Brain microvascular endothelial cell (primary cell): ENCODE measurements at regions not wholly inside any gene's neighbourhood (a gene's known extent, or its start where the extent isn't known, plus 50 kb on each side); places are given as distances from the start of the nearest gene placed in this dataset.

Experiments
- DNase-seq: peaks from one replicate; pipeline ENCODE4 v3.0.0-alpha.2; 2020
- H3K27ac ChIP-seq: fragments of 250-450 bp; sonication (Bioruptor Pico); 2 replicates; pipeline ENCODE4 v1.5.1; 2020; ENCODE audit warnings: mild to moderate bottlenecking, moderate library complexity
- H3K27me3 ChIP-seq: fragments of 250-450 bp; sonication (Bioruptor Pico); replicated peaks from 2 replicates; pipeline ENCODE4 v1.5.1; 2020; ENCODE audit warnings: mild to moderate bottlenecking
- H3K36me3 ChIP-seq: fragments of 250-450 bp; sonication (Bioruptor Pico); replicated peaks from 2 replicates; pipeline ENCODE4 v1.5.1; 2020; ENCODE audit warnings: mild to moderate bottlenecking
- H3K4me3 ChIP-seq: 2 replicates; pipeline ENCODE4 v1.5.1; 2011; ENCODE audit warnings: low read depth, mild to moderate bottlenecking, control low read depth, low read length, moderate library complexity
- in situ Hi-C: cut with HindIII; loops from 2 replicates; pipeline ENCODE4 v1.10.0; 2017; ENCODE audit warnings: low sequenced_read_pairs, low pct_ligation_motif_present
- TF ChIP-seq, protein P1 (sequence below): IDR thresholded peaks from 2 replicates; pipeline ENCODE4 v1.5.1; 2011; ENCODE audit warnings: low read depth, mild to moderate bottlenecking, moderate library complexity, low read length, control low read depth, inconsistent platforms; ENCODE audit errors: missing control alignments

- Histone ChIP-seq H3K4me3 (no peak overlapping the region), H3K27ac (no peak overlapping the region), H3K27me3 (no peaks in the 10 kb centered on the region), H3K36me3 (no peaks in the 10 kb centered on the region)
- no peak for DNase-seq
- TF ChIP-seq, protein P1, sequence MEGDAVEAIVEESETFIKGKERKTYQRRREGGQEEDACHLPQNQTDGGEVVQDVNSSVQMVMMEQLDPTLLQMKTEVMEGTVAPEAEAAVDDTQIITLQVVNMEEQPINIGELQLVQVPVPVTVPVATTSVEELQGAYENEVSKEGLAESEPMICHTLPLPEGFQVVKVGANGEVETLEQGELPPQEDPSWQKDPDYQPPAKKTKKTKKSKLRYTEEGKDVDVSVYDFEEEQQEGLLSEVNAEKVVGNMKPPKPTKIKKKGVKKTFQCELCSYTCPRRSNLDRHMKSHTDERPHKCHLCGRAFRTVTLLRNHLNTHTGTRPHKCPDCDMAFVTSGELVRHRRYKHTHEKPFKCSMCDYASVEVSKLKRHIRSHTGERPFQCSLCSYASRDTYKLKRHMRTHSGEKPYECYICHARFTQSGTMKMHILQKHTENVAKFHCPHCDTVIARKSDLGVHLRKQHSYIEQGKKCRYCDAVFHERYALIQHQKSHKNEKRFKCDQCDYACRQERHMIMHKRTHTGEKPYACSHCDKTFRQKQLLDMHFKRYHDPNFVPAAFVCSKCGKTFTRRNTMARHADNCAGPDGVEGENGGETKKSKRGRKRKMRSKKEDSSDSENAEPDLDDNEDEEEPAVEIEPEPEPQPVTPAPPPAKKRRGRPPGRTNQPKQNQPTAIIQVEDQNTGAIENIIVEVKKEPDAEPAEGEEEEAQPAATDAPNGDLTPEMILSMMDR = no peak
- in situ Hi-C loops = no loop called here
Measured at GRCh38 chr2:228268301-228268700, 86.8 kb upstream of the SPHKAP start.

DNA sequence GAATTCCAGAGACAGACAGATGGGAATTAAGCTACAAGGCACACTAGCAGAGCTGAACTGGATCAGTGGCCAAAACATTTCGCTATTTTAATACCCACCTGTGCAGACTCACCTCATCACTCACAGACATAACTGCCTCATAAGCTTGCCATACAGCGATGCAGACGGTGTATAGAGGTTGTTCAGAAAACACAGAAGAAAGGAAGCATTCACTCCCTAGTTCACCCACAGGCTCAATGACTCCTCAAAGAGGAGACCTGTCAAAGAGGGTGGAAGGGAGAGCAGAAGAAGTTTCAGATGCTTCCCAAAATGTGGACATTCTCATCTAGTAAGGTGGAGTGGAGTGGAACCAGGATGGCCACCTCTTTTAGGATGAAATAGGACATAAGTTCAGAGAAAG lies 81.7 kb upstream of the SPHKAP start:
- no peak overlapping the region for H3K4me3 ChIP-seq
- no peaks in the 10 kb centered on the region for H3K36me3 ChIP-seq
- in situ Hi-C loops = no loop called here
- DNase-seq = no peak
- H3K27ac ChIP-seq = no peak overlapping the region
- TF ChIP-seq, protein P1 = no peak
- H3K27me3 ChIP-seq = no peaks in the 10 kb centered on the region

GRCh38 chr2:228261546-228261945 lies 80.1 kb upstream of the SPHKAP start:
- no peak for DNase-seq
- H3K36me3 ChIP-seq = no peaks in the 10 kb centered on the region
- TF ChIP-seq, protein P1 = no peak
- no peak overlapping the region for H3K4me3 ChIP-seq
- H3K27ac ChIP-seq = no peak overlapping the region
- in situ Hi-C loops = no loop called here
- no peaks in the 10 kb centered on the region for H3K27me3 ChIP-seq

DNA sequence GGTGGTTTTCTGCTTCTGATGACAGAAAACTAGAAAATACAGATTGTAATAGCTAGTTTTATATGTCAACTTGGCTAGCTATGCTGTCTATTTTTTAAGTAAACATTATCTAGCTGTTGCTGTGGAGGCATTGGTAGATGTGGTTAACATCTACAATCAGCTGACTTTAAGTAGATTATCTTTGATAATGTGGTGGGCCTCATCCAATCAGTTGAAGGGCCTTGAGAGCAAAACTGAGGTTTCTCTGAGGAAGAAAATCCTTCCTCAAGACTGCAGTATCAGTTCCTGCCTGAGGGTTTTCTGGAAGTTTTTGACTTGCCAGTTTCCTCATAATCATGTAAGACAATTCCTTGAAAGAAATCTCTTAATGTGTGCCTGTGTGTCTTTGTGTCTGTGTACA lies 75.9 kb upstream of the SPHKAP start:
- in situ Hi-C loops = no loop called here
- H3K4me3 ChIP-seq = no peak overlapping the region
- TF ChIP-seq, protein P1 = no peak
- H3K36me3 ChIP-seq = no peaks in the 10 kb centered on the region
- DNase-seq = no peak
- H3K27me3 ChIP-seq = no peaks in the 10 kb centered on the region
- H3K27ac ChIP-seq = no peak overlapping the region

DNA sequence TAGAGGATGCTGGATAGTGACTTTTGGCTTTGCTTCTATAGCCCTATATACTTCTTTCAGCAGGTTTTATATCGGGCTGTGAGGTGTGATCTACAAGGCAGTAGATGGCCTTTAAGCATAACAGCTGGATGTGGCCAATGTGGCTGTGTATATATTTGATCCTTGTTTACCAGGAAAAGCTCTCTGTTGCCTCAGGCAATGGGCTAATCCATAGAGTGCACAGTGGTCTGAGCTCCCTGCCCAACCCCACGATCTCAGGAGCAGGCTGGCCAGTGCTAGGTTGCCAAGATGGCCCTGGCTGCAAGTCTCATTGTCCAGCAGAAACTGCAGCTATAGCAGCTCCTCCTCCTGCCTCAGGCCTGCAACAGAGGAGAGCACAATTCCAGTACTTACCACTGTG lies 72.3 kb upstream of the SPHKAP start:
- TF ChIP-seq, protein P1 = no peak
- no peaks in the 10 kb centered on the region for H3K36me3 ChIP-seq
- no peak overlapping the region for H3K27ac ChIP-seq
- in situ Hi-C loops = no loop called here
- DNase-seq = no peak
- no peak overlapping the region for H3K4me3 ChIP-seq
- H3K27me3 ChIP-seq = no peaks in the 10 kb centered on the region

DNA sequence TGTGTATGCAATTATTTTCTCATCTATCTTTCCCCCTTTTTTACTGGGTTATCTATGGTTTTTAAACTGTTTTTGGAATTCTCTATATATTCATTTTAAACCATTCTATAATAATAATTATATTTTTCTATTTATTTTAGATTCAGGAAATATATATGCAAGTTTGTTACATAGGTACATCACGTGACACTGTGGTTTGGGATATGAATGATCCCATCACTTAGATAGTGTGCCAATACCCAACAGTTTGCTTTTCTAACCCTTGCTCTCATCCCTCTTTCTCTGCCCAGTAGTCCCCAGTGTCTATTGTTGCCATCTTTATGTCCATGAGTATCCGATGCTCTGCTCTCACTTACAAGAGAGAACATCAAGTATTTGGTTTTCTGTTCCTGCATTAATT lies 65.8 kb upstream of the SPHKAP start:
- H3K36me3 ChIP-seq = no peaks in the 10 kb centered on the region
- in situ Hi-C loops = no loop called here
- DNase-seq = no peak
- no peaks in the 10 kb centered on the region for H3K27me3 ChIP-seq
- TF ChIP-seq, protein P1 = no peak
- no peak overlapping the region for H3K4me3 ChIP-seq
- H3K27ac ChIP-seq = no peak overlapping the region
